ENCODE measurements at regions not wholly inside any gene's neighbourhood (a gene's known extent, or its start where the extent isn't known, plus 50 kb on each side); places are given as distances from the start of the nearest gene placed in this dataset.

GRCh38 chr11:70509476-70509875 lies 111.1 kb downstream of the CTTN start:
- no peak for DNase-seq (ENCODE audit: low spot score, unreplicated experiment)
- no peaks in the 10 kb centered on the region for H3K4me1 Mint-ChIP-seq (ENCODE audit: low read depth)
- no peak overlapping the region for H3K27ac Mint-ChIP-seq
- peaks cover 23% of the 10 kb centered on the region for H3K9me3 Mint-ChIP-seq (ENCODE audit: low read depth)
- TF ChIP-seq CTCF (IDR thresholded peaks at IDR 0.05; ENCODE audit: unreplicated experiment), result no peak
- H3K27me3 Mint-ChIP-seq, result no peaks in the 10 kb centered on the region
- H3K36me3 Mint-ChIP-seq (ENCODE audit: insufficient read depth), result peaks cover 5% of the 10 kb centered on the region
- no peak overlapping the region for H3K4me3 Mint-ChIP-seq (ENCODE audit: low read depth)

- Mint-ChIP-seq H3K9me3 (ENCODE audit: low read depth) (peaks cover 24% of the 10 kb centered on the region), H3K27ac (no peak overlapping the region), H3K36me3 (ENCODE audit: insufficient read depth) (peaks cover 6% of the 10 kb centered on the region), H3K4me3 (ENCODE audit: low read depth) (no peak overlapping the region), H3K4me1 (ENCODE audit: low read depth) (no peaks in the 10 kb centered on the region), H3K27me3 (no peaks in the 10 kb centered on the region)
- DNase-seq (ENCODE audit: low spot score, unreplicated experiment), result no peak
- no peak for TF ChIP-seq CTCF (IDR thresholded peaks at IDR 0.05; ENCODE audit: unreplicated experiment)
Observed at GRCh38 chr11:70510106-70510505, 111.8 kb downstream of the CTTN start.

- no peak overlapping the region for H3K4me3 Mint-ChIP-seq (ENCODE audit: low read depth)
- peaks cover 6% of the 10 kb centered on the region for H3K36me3 Mint-ChIP-seq (ENCODE audit: insufficient read depth)
- no peak for TF ChIP-seq CTCF (IDR thresholded peaks at IDR 0.05; ENCODE audit: unreplicated experiment)
- no peaks in the 10 kb centered on the region for H3K27me3 Mint-ChIP-seq
- H3K4me1 Mint-ChIP-seq (ENCODE audit: low read depth), result no peaks in the 10 kb centered on the region
- H3K27ac Mint-ChIP-seq, result no peak overlapping the region
- DNase-seq (ENCODE audit: low spot score, unreplicated experiment), result no peak
- peaks cover 24% of the 10 kb centered on the region for H3K9me3 Mint-ChIP-seq (ENCODE audit: low read depth)
Observed at GRCh38 chr11:70510571-70510970, 112.2 kb downstream of the CTTN start.

- no peaks in the 10 kb centered on the region for H3K4me1 Mint-ChIP-seq (ENCODE audit: low read depth)
- peaks cover 8% of the 10 kb centered on the region for H3K36me3 Mint-ChIP-seq (ENCODE audit: insufficient read depth)
- H3K9me3 Mint-ChIP-seq (ENCODE audit: low read depth), result peaks cover 24% of the 10 kb centered on the region
- TF ChIP-seq CTCF (IDR thresholded peaks at IDR 0.05; ENCODE audit: unreplicated experiment), result peak; percentile 41
- no peak for DNase-seq (ENCODE audit: low spot score, unreplicated experiment)
- H3K4me3 Mint-ChIP-seq (ENCODE audit: low read depth), result no peak overlapping the region
- H3K27ac Mint-ChIP-seq, result no peak overlapping the region
- no peaks in the 10 kb centered on the region for H3K27me3 Mint-ChIP-seq
Observed at GRCh38 chr11:70511345-70511744, 113.0 kb downstream of the CTTN start.

- Mint-ChIP-seq H3K4me1 (ENCODE audit: low read depth) (no peaks in the 10 kb centered on the region), H3K27me3 (no peaks in the 10 kb centered on the region), H3K4me3 (ENCODE audit: low read depth) (no peak overlapping the region), H3K27ac (no peak overlapping the region), H3K36me3 (ENCODE audit: insufficient read depth) (peaks cover 8% of the 10 kb centered on the region), H3K9me3 (ENCODE audit: low read depth) (peaks cover 24% of the 10 kb centered on the region)
- no peak for DNase-seq (ENCODE audit: low spot score, unreplicated experiment)
- no peak for TF ChIP-seq CTCF (IDR thresholded peaks at IDR 0.05; ENCODE audit: unreplicated experiment)
Observed at GRCh38 chr11:70512716-70513115, 114.4 kb downstream of the CTTN start.
